Esophagus muscularis mucosa (tissue), 4 donors: ENCODE measurements at regions not wholly inside any gene's neighbourhood (a gene's known extent, or its start where the extent isn't known, plus 50 kb on each side); places are given as distances from the start of the nearest gene placed in this dataset.
A peak's percentile ranks its signal among the peaks of the same experiment; 100 is the strongest.

Source experiments
- DNase-seq: peaks from one replicate; pipeline ENCODE4 v3.0.0-alpha.2; 2017; ENCODE audit errors: extremely low spot score
- H3K27ac ChIP-seq, 4 donors: fragments of 200-600 bp; sonication (generic); replicated peaks in 1 of 4; 1 replicate in 3 of 4; 2 replicates in 1 of 4; pipeline ENCODE4 v1.5.1; 2016 to 2019; ENCODE audit warnings: mild to moderate bottlenecking in 1 of 4
- H3K27me3 ChIP-seq, 4 donors: fragments of 200-600 bp; sonication (generic); one replicate each; pipeline versions ENCODE4 v1.5.1 to v1.6.0; 2016 to 2019
- H3K36me3 ChIP-seq, 4 donors: fragments of 200-600 bp; sonication (generic); one replicate each; pipeline ENCODE4 v1.5.1; 2016 to 2019
- H3K4me1 ChIP-seq, 4 donors: fragments of 200-600 bp; sonication (generic); one replicate each; pipeline ENCODE4 v1.5.1; 2016 to 2019
- H3K4me3 ChIP-seq, 4 donors: fragments of 200-600 bp; sonication (generic); 1 replicate in 2 of 4; 2 replicates in 2 of 4; pipeline ENCODE4 v1.5.1; 2016 to 2019; ENCODE audit warnings: mild to moderate bottlenecking in 4 of 4, moderate library complexity in 1 of 4
- H3K9me3 ChIP-seq, 4 donors: fragments of 200-600 bp; sonication (generic); 1 replicate in 3 of 4; 2 replicates in 1 of 4; pipeline ENCODE4 v1.5.1; 2016 to 2019
- CTCF ChIP-seq, 3 experiments: fragments of 200-600 bp in 2 of 3; fragments of 450-650 bp in 1 of 3; sonication (generic) in 2 of 3; IDR thresholded peaks; one replicate each; pipeline ENCODE4 v1.5.1; 2017 to 2019; ENCODE audit warnings: antibody characterized with exemption in 3 of 3, mild to moderate bottlenecking in 2 of 3, moderate library complexity in 1 of 3
- EP300 ChIP-seq: sonication (generic); formaldehyde crosslinking; IDR thresholded peaks from one replicate; pipeline ENCODE4 v1.6.1; 2017; ENCODE audit warnings: antibody characterized with exemption
- POLR2A ChIP-seq: fragments of 450-650 bp; IDR thresholded peaks from one replicate; pipeline ENCODE4 v1.6.1; 2017; ENCODE audit warnings: antibody characterized with exemption, moderate library complexity, mild to moderate bottlenecking, low read depth
- POLR2AphosphoS5 ChIP-seq, 2 donors: sonication (generic); formaldehyde crosslinking; IDR thresholded peaks; one replicate each; pipeline ENCODE4 v1.6.1; 2017; ENCODE audit warnings: antibody characterized with exemption in 2 of 2
- WGBS: methylation state at CpG from one replicate; pipeline ENCODE4 v1.1.5; 2018; 5-methylcytosine and 5-hydroxymethylcytosine counted together
- intact Hi-C: fragments of 100-400 bp; cut with DNase I; formaldehyde crosslinking; loops from one replicate; pipeline ENCODE4 v1.15.1; 2023

- peak; percentile 83 for DNase-seq
- TF ChIP-seq POLR2A: no peak
- TF ChIP-seq EP300: no peak
- no peak for TF ChIP-seq POLR2AphosphoS5 (IDR thresholded peaks at IDR 0.05)
- no peak for TF ChIP-seq CTCF (IDR thresholded peaks at IDR 0.05)
- Histone ChIP-seq H3K9me3 (no peaks in the 10 kb centered on the region), H3K4me1 (no peaks in the 10 kb centered on the region), H3K36me3 (no peaks in the 10 kb centered on the region), H3K27ac (no peak overlapping the region), H3K4me3 (no peak overlapping the region), H3K27me3 (no peaks in the 10 kb centered on the region)
- 90% methylated on average over 11 of the region's 11 CpGs for WGBS
- intact Hi-C loops: no loop called here
These were observed 312.1 kb upstream of the GATB start for GRCh38 chr4:152072906-152073305.

DNA sequence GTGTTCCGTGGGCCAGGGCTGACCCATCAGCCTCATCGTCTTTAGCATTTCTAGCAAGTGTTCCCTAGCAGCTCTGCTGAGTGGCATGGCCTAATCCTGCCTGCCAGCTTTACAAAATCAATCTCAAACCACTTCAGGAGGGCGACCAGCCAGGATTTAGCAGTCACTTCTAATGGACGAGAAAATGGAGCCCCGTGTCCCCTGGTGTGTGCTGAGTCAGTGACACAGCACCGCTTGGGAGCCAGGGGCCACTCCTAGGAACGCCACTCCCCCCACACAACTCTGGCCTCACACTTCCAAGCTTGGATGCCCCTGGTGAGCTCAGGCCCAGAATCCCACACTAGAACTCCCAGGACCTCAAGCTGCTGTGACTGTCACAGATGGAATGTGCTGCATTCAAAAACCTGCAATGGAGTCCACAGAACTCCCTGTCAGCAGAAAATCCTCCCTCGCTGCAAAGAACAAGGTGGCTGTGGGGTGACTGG lies 311.2 kb upstream of the GATB start:
- TF ChIP-seq POLR2AphosphoS5 (IDR thresholded peaks at IDR 0.05): no peak
- no peak for TF ChIP-seq POLR2A
- no peak for TF ChIP-seq EP300
- TF ChIP-seq CTCF (IDR thresholded peaks at IDR 0.05): no peak
- no peaks in the 10 kb centered on the region for H3K27me3 ChIP-seq
- H3K4me3 ChIP-seq: no peak overlapping the region
- H3K36me3 ChIP-seq: no peaks in the 10 kb centered on the region
- H3K9me3 ChIP-seq: no peaks in the 10 kb centered on the region
- intact Hi-C loops: no loop called here
- 81% methylated on average over 3 of the region's 8 CpGs for WGBS
- no peaks in the 10 kb centered on the region for H3K4me1 ChIP-seq
- DNase-seq: peak; percentile 88
- H3K27ac ChIP-seq: no peak overlapping the region

- Histone ChIP-seq H3K27me3 (no peaks in the 10 kb centered on the region), H3K9me3 (no peaks in the 10 kb centered on the region), H3K4me1 (no peaks in the 10 kb centered on the region), H3K27ac (no peak overlapping the region), H3K4me3 (no peak overlapping the region), H3K36me3 (no peaks in the 10 kb centered on the region)
- 96% methylated on average over 6 of the region's 6 CpGs for WGBS
- peak; percentile 64 for DNase-seq
- intact Hi-C loops: no loop called here
- TF ChIP-seq EP300: no peak
- no peak for TF ChIP-seq POLR2AphosphoS5 (IDR thresholded peaks at IDR 0.05)
- no peak for TF ChIP-seq POLR2A
- no peak for TF ChIP-seq CTCF (IDR thresholded peaks at IDR 0.05)
These were observed 310.0 kb upstream of the GATB start for GRCh38 chr4:152070854-152071253.

DNA sequence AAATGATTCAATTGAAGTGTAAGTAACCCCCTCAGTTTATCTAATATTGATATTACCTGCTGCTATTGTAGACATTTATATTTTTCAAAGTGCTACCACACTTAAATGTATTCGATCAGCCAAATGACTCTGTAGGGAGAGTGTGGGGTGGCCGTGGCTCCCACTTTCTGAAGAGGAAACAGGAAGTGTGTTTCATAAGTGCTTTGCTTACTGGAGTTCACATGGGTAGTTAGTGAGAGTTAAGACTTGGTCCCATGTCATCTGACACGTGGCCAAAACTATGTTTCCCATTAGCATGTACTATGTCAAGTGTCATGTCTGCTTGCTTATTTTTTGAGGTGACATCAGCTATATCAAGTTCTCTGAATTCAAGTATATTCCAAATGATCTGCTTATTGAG lies 308.1 kb upstream of the GATB start:
- DNase-seq: peak; percentile 57
- Histone ChIP-seq H3K9me3 (no peaks in the 10 kb centered on the region), H3K4me1 (peaks cover 4 to 19% (median 13%) of the 10 kb centered on the region in 4 donors), H3K27ac (no peak overlapping the region), H3K36me3 (no peaks in the 10 kb centered on the region), H3K4me3 (no peak overlapping the region), H3K27me3 (no peaks in the 10 kb centered on the region)
- 81% methylated on average over 3 of the region's 3 CpGs for WGBS
- intact Hi-C loops: no loop called here
- TF ChIP-seq CTCF (IDR thresholded peaks at IDR 0.05) (no peak), POLR2A (no peak), POLR2AphosphoS5 (IDR thresholded peaks at IDR 0.05) (no peak), EP300 (no peak)

DNA sequence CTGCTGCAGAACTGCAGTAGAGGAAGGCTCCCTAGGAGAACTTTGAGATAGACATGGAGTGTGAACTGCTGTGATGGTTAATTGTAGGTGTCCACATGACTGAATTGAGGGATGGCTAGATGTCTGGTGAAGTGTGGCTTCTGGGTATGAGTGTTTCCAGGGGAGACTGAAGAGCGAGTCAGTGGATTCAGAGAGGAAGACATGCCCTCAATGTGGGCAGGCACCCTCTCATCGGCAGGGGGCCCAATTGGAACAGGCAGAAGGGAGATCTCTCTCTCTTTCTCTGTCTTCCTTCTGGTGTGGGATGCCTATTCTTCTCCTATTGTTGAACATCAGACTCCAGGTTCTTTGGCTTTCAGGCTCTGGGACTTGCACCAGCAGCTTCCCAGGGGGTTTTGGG lies 304.7 kb upstream of the GATB start:
- TF ChIP-seq CTCF (IDR thresholded peaks at IDR 0.05) (no peak), POLR2A (no peak), EP300 (no peak), POLR2AphosphoS5 (IDR thresholded peaks at IDR 0.05) (no peak)
- intact Hi-C loops: no loop called here
- Histone ChIP-seq H3K9me3 (no peaks in the 10 kb centered on the region), H3K4me3 (no peak overlapping the region), H3K36me3 (no peaks in the 10 kb centered on the region), H3K27ac (no peak overlapping the region), H3K27me3 (no peaks in the 10 kb centered on the region), H3K4me1 (peaks cover 4 to 23% (median 16%) of the 10 kb centered on the region in 4 donors)
- 100% methylated on average over 2 of the region's 2 CpGs for WGBS
- no peak for DNase-seq
